ENCODE measurements at regions not wholly inside any gene's neighbourhood (a gene's known extent, or its start where the extent isn't known, plus 50 kb on each side); places are given as distances from the start of the nearest gene placed in this dataset.

DNA sequence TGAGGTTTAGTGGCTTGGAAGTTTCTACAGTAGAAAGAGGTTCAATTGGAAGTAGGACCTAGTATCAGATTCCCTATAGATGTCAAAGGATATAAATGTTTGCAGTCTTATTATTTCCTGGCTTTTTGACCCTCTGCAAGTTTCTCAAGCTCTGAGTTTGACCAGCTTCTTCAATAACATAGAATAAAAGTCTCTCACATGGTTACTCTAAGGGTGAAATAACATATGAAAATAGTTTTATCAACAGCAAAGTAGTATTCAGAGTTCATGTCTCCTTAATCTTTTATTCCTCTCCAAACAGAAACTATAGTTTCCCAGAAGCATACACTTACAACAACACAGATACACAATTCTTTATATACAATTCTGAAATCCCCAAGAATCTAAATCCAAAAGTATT lies 132.9 kb upstream of the RND3 start:
- H3K9ac ChIP-seq (ENCODE audit: low read length in 2 of 2) = no peak overlapping the region

DNA sequence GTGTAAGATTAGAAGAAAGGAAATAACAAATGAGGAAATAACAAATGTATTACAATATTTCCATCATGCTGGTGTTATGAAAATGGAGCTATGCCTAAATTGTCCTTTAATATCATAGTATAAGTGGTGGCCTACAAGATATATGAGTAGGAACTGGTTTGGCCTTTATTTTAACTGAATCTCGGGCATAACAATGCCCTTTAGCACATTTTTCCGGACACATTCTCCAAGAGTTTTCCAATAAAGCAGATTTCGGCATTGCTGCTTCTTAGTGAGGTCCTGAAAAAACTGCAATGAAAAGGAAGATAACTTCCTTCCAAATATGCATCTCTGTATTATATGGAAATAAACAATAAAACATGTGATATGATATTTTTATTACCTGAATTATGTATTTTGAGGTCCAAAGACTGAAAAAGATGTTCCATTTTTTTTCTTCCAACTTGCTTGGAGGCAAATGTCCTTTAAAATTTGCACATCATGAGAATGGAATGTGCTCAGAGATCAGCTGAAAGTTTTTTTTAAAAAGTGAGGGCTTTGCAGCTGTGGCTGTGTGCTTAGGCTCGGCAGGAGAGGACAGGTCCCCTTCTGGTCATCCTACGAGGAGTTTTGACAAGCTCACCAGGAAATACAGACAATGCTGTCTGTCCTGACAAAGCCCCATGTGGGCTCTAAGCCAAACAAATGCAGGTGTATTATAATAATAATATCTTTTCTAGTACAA lies 132.3 kb upstream of the RND3 start:
- Histone ChIP-seq H3K9me3 (ENCODE audit: control insufficient read depth in 2 of 2, low read length in 2 of 2) (no peaks in the 10 kb centered on the region), H3K27ac (ENCODE audit: low read length) (no peak overlapping the region), H3K9ac (ENCODE audit: low read length in 2 of 2) (no peak overlapping the region), H3K4me1 (ENCODE audit: control insufficient read depth, insufficient read depth, low read length) (no peaks in the 10 kb centered on the region), H3K27me3 (ENCODE audit: control insufficient read depth in 1 of 2, insufficient read depth in 2 of 2, low read length in 2 of 2) (no peaks in the 10 kb centered on the region), H3K36me3 (ENCODE audit: control insufficient read depth in 2 of 2, insufficient read depth in 2 of 2, low read length in 2 of 2) (no peaks in the 10 kb centered on the region), H3K4me3 (ENCODE audit: low read length in 2 of 2) (no peak overlapping the region)

More for the DNA sequence above, 132.9 kb upstream of the RND3 start:
- H3K27ac ChIP-seq (ENCODE audit: low read length) = no peak overlapping the region
- no peaks in the 10 kb centered on the region for H3K4me1 ChIP-seq (ENCODE audit: control insufficient read depth, insufficient read depth, low read length)
- H3K27me3 ChIP-seq (ENCODE audit: control insufficient read depth in 1 of 2, insufficient read depth in 2 of 2, low read length in 2 of 2) = no peaks in the 10 kb centered on the region
- no peaks in the 10 kb centered on the region for H3K9me3 ChIP-seq (ENCODE audit: control insufficient read depth in 2 of 2, low read length in 2 of 2)
- no peak overlapping the region for H3K4me3 ChIP-seq (ENCODE audit: low read length in 2 of 2)
- no peaks in the 10 kb centered on the region for H3K36me3 ChIP-seq (ENCODE audit: control insufficient read depth in 2 of 2, insufficient read depth in 2 of 2, low read length in 2 of 2)

DNA sequence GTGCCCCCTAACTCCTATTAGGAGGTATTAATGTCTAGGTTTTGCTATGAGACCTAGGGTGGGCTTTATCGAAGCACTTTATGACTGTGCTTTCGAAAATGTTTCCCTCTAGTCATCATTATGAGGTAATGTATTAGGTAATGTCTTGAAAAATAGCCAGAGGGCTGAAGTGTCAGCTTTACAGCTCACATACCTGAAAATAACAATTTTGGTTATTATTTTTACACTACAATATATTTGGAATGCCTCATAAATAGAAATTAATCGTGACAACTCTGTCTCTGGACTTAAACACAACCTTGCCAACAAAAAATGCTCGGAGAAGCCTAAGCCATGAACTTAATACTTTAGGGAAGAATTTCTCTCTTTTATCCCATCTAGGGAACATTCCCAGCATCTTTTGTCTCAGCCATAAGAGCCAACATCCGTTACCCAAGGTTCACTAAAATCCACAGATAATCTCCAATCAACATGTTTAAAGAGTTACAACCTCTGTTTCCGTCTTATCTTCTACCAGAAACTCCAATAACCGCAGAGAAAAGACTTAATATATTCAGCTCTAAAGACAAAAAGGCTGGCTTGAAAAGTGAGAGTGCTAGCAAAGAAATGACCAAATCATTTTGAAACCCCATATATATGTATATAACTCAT lies 130.9 kb upstream of the RND3 start:
- Histone ChIP-seq H3K4me1 (ENCODE audit: control insufficient read depth, insufficient read depth, low read length) (peaks cover 2% of the 10 kb centered on the region), H3K36me3 (ENCODE audit: control insufficient read depth in 2 of 2, insufficient read depth in 2 of 2, low read length in 2 of 2) (no peaks in the 10 kb centered on the region), H3K9ac (ENCODE audit: low read length in 2 of 2) (no peak overlapping the region), H3K4me3 (ENCODE audit: low read length in 2 of 2) (no peak overlapping the region), H3K27me3 (ENCODE audit: control insufficient read depth in 1 of 2, insufficient read depth in 2 of 2, low read length in 2 of 2) (no peaks in the 10 kb centered on the region), H3K9me3 (ENCODE audit: control insufficient read depth in 2 of 2, low read length in 2 of 2) (no peaks in the 10 kb centered on the region), H3K27ac (ENCODE audit: low read length) (no peak overlapping the region)

DNA sequence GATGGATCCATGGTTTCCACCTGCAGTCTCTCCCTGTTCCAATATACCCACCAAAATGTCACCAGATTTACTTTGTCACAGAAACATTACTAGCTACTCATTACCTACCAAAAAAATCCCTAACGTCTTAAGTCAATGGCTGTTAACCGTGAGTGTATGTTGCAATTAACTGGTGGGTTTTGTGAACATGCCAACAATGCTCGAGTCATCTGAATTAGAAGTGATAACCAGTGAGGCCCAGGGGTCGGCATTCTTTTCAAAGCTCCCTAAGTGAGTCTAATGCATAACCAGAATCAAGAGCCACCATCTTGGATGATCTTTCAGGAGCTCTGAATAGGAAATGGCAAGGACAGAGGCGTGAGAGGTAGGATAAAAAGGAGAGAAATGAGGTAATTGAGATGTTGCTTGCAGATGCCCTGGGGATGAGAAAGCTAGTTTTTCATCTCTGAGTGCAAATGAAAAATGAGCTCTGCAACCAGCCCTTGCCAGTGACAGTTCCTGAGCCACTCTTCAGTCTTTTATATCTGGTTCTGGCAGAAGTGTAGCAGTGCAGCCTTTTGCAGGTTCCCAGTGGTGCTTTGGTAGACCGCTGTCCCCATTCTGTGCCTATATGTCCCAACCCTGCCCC lies 130.0 kb upstream of the RND3 start:
- no peaks in the 10 kb centered on the region for H3K9me3 ChIP-seq (ENCODE audit: control insufficient read depth in 2 of 2, low read length in 2 of 2)
- H3K9ac ChIP-seq (ENCODE audit: low read length in 2 of 2) = no peak overlapping the region
- H3K27me3 ChIP-seq (ENCODE audit: control insufficient read depth in 1 of 2, insufficient read depth in 2 of 2, low read length in 2 of 2) = no peaks in the 10 kb centered on the region
- H3K36me3 ChIP-seq (ENCODE audit: control insufficient read depth in 2 of 2, insufficient read depth in 2 of 2, low read length in 2 of 2) = no peaks in the 10 kb centered on the region
- no peak overlapping the region for H3K4me3 ChIP-seq (ENCODE audit: low read length in 2 of 2)
- H3K4me1 ChIP-seq (ENCODE audit: control insufficient read depth, insufficient read depth, low read length) = peaks cover 7% of the 10 kb centered on the region
- H3K27ac ChIP-seq (ENCODE audit: low read length) = no peak overlapping the region

DNA sequence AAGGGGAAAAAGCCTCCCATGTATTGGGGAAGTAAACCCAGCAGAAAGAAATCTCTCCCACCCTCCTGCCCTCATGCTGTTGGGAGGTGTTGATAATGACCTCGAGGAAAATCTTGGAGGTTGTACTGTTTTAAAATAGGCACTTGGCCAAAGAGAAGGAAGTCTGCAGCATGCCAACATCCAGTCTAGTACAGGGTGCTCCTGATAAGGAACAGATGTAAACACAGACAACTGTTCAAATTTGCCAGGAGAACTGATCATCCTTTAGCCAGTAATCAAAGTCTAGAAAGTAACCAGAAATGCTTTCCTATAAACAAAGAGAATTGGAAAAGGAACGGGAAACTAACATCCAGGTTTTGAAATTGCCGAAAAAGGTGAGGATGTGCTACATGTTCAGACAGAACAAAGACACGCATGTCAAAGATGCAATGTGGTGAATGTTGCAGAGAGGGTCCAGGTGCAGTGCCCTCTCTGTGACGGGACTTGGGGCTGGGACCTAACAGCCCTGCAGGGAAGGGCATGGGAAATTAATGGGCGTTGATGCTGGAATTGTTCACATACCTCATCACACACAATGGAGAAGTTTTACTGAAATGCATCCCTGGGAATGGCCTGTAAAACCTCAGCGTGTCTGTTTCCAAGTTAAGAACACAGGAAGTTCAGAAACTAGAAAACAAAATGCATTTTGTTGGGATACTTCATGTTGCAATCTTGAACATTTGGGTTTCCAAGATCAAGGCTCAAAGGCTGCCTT lies 125.7 kb upstream of the RND3 start:
- no peak overlapping the region for H3K4me3 ChIP-seq (ENCODE audit: low read length in 2 of 2)
- H3K9ac ChIP-seq (ENCODE audit: low read length in 2 of 2) = no peak overlapping the region
- peaks cover 7% of the 10 kb centered on the region for H3K4me1 ChIP-seq (ENCODE audit: control insufficient read depth, insufficient read depth, low read length)
- H3K9me3 ChIP-seq (ENCODE audit: control insufficient read depth in 2 of 2, low read length in 2 of 2) = no peaks in the 10 kb centered on the region
- H3K36me3 ChIP-seq (ENCODE audit: control insufficient read depth in 2 of 2, insufficient read depth in 2 of 2, low read length in 2 of 2) = no peaks in the 10 kb centered on the region
- no peak overlapping the region for H3K27ac ChIP-seq (ENCODE audit: low read length)
- no peaks in the 10 kb centered on the region for H3K27me3 ChIP-seq (ENCODE audit: control insufficient read depth in 1 of 2, insufficient read depth in 2 of 2, low read length in 2 of 2)

DNA sequence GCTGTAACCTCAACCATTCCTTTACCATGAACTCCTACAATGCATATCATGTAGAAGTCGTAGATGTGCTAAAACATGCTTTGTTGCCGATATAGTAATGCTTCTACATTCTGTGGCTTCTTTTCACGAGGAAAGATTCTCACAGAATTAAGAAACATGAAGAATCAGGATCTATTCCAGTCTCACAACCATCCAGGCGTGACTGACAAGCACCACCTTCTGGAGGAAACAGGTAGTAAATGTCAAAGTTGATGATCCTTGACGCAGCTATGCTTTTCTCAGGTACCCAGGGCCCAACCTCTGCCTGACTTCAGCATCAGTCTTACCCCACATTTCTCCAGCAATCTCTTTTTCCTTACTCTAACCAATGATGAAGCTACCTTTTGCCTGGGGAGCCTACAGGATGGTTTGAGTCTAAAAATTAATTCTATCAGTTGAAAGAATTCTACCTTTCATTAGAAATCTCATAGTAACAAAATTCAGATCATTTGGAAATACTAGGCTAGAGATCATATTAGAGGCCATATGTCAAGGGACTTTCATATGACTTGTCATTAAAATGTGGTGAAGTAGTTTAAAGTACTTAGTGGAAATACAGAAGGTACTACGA lies 123.3 kb upstream of the RND3 start:
- H3K36me3 ChIP-seq (ENCODE audit: control insufficient read depth in 2 of 2, insufficient read depth in 2 of 2, low read length in 2 of 2) = no peaks in the 10 kb centered on the region
- H3K4me3 ChIP-seq (ENCODE audit: low read length in 2 of 2) = no peak overlapping the region
- no peaks in the 10 kb centered on the region for H3K9me3 ChIP-seq (ENCODE audit: control insufficient read depth in 2 of 2, low read length in 2 of 2)
- H3K9ac ChIP-seq (ENCODE audit: low read length in 2 of 2) = no peak overlapping the region
- H3K27ac ChIP-seq (ENCODE audit: low read length) = no peak overlapping the region
- H3K4me1 ChIP-seq (ENCODE audit: control insufficient read depth, insufficient read depth, low read length) = peaks cover 7% of the 10 kb centered on the region
- no peaks in the 10 kb centered on the region for H3K27me3 ChIP-seq (ENCODE audit: control insufficient read depth in 1 of 2, insufficient read depth in 2 of 2, low read length in 2 of 2)

DNA sequence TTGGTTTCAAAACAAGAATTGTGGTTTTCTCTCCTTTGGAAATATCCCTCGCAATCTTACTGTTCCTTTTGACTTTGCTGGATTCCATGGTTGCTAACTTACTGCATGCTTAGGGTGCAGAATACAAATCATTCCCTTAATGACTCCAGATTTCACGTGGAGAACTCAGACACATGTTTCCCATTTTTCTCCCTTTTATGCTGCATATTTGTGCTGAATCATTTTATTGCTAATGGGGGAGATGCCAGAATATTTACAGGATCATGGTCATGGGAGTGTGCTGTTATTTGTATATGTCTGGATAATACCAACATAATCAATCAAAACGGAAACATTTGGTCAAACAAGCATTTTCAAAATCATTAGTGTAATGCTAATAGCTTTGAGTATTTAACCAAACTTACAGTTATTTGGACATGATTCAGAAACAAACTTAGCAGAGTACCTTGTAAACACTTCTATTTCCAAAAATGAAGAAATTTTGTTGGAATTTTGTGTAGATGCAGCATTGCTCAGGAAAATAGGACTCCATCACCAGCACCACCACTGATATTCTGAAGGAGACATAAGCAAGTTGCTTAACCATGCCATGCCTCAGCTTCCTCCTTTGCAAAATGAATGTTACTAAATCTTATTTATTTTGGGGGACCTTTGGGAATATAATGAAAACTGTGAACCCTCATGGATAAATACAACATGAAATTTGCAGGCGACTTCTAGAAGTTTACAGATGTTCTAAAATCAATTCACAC lies 122.5 kb upstream of the RND3 start:
- Histone ChIP-seq H3K9ac (ENCODE audit: low read length in 2 of 2) (no peak overlapping the region), H3K27ac (ENCODE audit: low read length) (no peak overlapping the region), H3K4me3 (ENCODE audit: low read length in 2 of 2) (no peak overlapping the region), H3K4me1 (ENCODE audit: control insufficient read depth, insufficient read depth, low read length) (peaks cover 7% of the 10 kb centered on the region), H3K36me3 (ENCODE audit: control insufficient read depth in 2 of 2, insufficient read depth in 2 of 2, low read length in 2 of 2) (no peaks in the 10 kb centered on the region), H3K27me3 (ENCODE audit: control insufficient read depth in 1 of 2, insufficient read depth in 2 of 2, low read length in 2 of 2) (no peaks in the 10 kb centered on the region), H3K9me3 (ENCODE audit: control insufficient read depth in 2 of 2, low read length in 2 of 2) (no peaks in the 10 kb centered on the region)

DNA sequence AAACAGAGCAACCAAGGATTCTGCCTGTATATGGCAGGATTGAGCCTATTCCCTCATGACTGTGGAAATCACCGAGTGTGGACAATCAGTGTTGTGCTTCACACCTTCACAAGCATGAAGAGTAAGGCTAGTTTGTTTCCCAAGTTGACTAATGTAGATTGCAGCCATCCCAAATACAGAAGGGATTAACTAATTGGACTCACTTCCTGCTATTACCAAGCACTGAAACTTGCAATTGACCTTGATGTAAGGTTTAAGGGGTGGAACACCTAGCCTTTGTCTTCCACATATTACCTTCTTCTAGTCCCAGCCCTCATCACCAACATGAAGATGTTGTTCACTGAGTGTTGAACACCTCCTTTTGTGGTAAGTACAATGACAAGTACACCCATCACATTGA lies 120.9 kb upstream of the RND3 start:
- Histone ChIP-seq H3K27me3 (ENCODE audit: control insufficient read depth in 1 of 2, insufficient read depth in 2 of 2, low read length in 2 of 2) (no peaks in the 10 kb centered on the region), H3K36me3 (ENCODE audit: control insufficient read depth in 2 of 2, insufficient read depth in 2 of 2, low read length in 2 of 2) (no peaks in the 10 kb centered on the region), H3K4me3 (ENCODE audit: low read length in 2 of 2) (no peak overlapping the region), H3K27ac (ENCODE audit: low read length) (no peak overlapping the region), H3K9me3 (ENCODE audit: control insufficient read depth in 2 of 2, low read length in 2 of 2) (no peaks in the 10 kb centered on the region), H3K9ac (ENCODE audit: low read length in 2 of 2) (no peak overlapping the region), H3K4me1 (ENCODE audit: control insufficient read depth, insufficient read depth, low read length) (peaks cover 6% of the 10 kb centered on the region)

DNA sequence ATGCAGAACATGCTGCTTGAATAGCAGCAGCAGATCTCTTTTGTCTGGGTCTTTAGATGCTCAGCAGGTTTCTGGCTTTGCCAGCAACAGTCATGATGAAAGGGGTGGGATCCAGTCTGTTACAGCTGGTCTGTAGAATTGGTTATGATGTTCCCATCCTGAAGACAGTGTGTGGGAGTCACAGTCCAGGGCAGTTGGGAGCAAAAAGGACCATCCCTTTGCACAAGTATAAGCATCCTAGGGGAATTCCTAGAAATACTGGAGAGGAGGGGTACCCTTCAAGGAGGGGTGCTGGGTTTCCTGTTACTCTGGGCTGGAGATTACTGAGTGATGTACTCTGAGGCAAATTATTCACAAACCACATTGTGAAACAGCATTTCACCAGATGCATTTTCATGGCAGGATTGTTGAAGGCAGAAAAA lies 119.9 kb upstream of the RND3 start:
- Histone ChIP-seq H3K27ac (ENCODE audit: low read length) (no peak overlapping the region), H3K9ac (ENCODE audit: low read length in 2 of 2) (no peak overlapping the region), H3K4me3 (ENCODE audit: low read length in 2 of 2) (no peak overlapping the region), H3K36me3 (ENCODE audit: control insufficient read depth in 2 of 2, insufficient read depth in 2 of 2, low read length in 2 of 2) (no peaks in the 10 kb centered on the region), H3K27me3 (ENCODE audit: control insufficient read depth in 1 of 2, insufficient read depth in 2 of 2, low read length in 2 of 2) (no peaks in the 10 kb centered on the region), H3K4me1 (ENCODE audit: control insufficient read depth, insufficient read depth, low read length) (no peaks in the 10 kb centered on the region), H3K9me3 (ENCODE audit: control insufficient read depth in 2 of 2, low read length in 2 of 2) (no peaks in the 10 kb centered on the region)

All from stomach smooth muscle (tissue), 2 donors.